ENCODE measurements at regions not wholly inside any gene's neighbourhood (a gene's known extent, or its start where the extent isn't known, plus 50 kb on each side); places are given as distances from the start of the nearest gene placed in this dataset.

- TF ChIP-seq POLR2AphosphoS5 (IDR thresholded peaks at IDR 0.05; ENCODE audit: low read depth, low read length), result no peak
- TF ChIP-seq TAF1 (IDR thresholded peaks at IDR 0.05; ENCODE audit: borderline replicate concordance, low read depth, low read length), result no peak
- no peak for TF ChIP-seq POLR2A (IDR thresholded peaks at IDR 0.05; ENCODE audit: low read depth, low read length)
Observed at GRCh38 chr16:9681508-9681907, 500.7 kb downstream of the GRIN2A start.

Measured in GM12892 (cell line).